ENCODE measurements at regions not wholly inside any gene's neighbourhood (a gene's known extent, or its start where the extent isn't known, plus 50 kb on each side); places are given as distances from the start of the nearest gene placed in this dataset.
"Not testable (repeated sequence)": the region's sequence is repeated elsewhere in the genome, so short reads cannot be mapped to it uniquely, and the experiment has no call there.

DNA sequence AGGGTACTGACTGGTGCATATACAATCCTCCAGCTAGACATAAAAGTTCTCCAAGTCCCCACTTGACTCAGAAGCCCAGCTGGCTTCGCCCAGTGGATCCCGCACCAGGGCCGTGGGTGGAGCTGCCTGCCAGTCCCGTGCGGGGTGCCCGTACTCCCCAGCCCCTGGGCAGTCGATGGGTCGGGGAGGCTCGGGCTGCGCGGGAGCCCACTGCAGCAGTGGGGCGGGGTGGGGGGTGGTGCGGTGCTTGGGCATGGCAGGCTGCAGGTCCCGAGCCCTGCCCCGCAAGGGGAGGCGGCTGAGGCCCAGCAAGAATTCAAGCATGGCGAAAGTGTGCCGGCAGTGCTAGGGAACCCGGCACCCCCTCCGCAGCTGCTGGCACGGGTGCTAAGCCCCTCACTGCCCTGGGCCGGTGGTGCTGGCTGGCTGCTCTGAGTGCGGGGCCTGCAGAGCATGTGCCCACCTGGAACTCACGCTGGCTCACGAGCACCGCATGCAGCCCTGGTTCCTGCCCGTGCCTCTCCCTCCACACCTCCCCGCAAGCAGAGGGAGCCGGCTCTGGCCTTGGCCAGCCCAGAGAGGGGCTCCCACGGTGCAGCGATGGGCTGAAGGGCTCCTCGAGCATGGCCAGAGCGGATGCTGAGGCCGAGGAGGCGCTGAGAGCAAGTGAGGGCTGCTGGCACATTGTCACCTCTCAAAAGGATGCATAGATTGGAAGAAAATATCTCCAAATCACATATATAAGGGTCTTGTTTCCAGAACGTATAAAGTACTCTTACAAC, 68.3 kb upstream of the PIK3R4 start:
- TF ChIP-seq GABPA (IDR thresholded peaks at IDR 0.05; ENCODE audit: low read depth) (no peak), POLR2AphosphoS5 (IDR thresholded peaks at IDR 0.05; ENCODE audit: low read depth) (no peak)
- TF ChIP-seq, protein P1, sequence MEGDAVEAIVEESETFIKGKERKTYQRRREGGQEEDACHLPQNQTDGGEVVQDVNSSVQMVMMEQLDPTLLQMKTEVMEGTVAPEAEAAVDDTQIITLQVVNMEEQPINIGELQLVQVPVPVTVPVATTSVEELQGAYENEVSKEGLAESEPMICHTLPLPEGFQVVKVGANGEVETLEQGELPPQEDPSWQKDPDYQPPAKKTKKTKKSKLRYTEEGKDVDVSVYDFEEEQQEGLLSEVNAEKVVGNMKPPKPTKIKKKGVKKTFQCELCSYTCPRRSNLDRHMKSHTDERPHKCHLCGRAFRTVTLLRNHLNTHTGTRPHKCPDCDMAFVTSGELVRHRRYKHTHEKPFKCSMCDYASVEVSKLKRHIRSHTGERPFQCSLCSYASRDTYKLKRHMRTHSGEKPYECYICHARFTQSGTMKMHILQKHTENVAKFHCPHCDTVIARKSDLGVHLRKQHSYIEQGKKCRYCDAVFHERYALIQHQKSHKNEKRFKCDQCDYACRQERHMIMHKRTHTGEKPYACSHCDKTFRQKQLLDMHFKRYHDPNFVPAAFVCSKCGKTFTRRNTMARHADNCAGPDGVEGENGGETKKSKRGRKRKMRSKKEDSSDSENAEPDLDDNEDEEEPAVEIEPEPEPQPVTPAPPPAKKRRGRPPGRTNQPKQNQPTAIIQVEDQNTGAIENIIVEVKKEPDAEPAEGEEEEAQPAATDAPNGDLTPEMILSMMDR (IDR thresholded peaks at IDR 0.05; ENCODE audit: insufficient read depth, low read length), result no peak
- H3K27ac ChIP-seq (replicated peaks), result no peak overlapping the region
- DNase-seq (ENCODE audit: low read depth in 1 of 2, low spot score in 1 of 2), result no peak

DNA sequence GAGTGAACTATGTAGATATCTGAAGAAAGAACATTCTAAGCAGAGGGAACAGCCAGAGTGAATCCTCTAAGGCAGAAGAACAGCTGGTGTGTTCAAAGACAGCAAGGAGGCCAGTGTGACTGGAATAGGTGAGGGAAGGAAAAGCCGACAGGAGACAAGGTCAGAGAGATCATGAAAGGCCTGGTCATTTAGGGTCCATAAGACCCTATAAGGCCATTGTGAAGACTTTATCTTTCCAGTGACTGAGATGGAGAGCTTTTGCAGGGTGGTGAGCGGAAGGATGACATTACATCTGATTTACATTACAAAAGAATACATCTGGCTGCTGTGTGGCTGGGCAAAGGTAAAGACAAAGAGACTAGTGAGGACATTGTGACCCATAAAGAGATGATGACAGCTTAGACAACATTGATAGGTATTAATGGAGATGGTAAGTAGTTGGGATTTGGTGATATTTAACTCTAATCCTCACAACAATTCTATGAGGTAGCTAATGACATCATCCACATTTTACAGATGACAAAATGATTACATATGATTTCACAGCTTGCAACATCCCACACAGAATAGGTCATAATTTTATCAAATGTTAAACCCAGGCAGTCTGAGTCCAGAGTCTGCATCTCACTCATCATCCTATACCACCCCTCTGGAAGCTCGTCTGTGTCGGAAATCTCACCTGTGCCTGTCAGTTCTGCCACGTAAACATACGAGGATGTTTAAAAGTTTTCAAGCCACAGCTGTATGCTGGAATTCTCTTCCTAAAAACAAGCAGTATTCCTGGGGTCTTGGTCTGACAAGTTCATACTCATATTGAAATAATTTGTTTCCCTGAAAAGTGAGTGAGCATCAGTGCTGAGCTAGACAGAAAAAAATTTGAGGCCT, 70.2 kb upstream of the PIK3R4 start:
- H3K27me3 ChIP-seq (ENCODE audit: insufficient read depth, poor library complexity, severe bottlenecking), result no peaks in the 10 kb centered on the region
- no peak overlapping the region for H3K4me3 ChIP-seq (replicated peaks; ENCODE audit: insufficient read depth, low read length)
- DNase-seq (ENCODE audit: low read depth in 1 of 2, low spot score in 1 of 2), result no peak
- no peak overlapping the region for H3K27ac ChIP-seq (replicated peaks)
- TF ChIP-seq, protein P2, sequence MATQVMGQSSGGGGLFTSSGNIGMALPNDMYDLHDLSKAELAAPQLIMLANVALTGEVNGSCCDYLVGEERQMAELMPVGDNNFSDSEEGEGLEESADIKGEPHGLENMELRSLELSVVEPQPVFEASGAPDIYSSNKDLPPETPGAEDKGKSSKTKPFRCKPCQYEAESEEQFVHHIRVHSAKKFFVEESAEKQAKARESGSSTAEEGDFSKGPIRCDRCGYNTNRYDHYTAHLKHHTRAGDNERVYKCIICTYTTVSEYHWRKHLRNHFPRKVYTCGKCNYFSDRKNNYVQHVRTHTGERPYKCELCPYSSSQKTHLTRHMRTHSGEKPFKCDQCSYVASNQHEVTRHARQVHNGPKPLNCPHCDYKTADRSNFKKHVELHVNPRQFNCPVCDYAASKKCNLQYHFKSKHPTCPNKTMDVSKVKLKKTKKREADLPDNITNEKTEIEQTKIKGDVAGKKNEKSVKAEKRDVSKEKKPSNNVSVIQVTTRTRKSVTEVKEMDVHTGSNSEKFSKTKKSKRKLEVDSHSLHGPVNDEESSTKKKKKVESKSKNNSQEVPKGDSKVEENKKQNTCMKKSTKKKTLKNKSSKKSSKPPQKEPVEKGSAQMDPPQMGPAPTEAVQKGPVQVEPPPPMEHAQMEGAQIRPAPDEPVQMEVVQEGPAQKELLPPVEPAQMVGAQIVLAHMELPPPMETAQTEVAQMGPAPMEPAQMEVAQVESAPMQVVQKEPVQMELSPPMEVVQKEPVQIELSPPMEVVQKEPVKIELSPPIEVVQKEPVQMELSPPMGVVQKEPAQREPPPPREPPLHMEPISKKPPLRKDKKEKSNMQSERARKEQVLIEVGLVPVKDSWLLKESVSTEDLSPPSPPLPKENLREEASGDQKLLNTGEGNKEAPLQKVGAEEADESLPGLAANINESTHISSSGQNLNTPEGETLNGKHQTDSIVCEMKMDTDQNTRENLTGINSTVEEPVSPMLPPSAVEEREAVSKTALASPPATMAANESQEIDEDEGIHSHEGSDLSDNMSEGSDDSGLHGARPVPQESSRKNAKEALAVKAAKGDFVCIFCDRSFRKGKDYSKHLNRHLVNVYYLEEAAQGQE (IDR thresholded peaks at IDR 0.05; ENCODE audit: insufficient replicate concordance, low read depth), result no peak
- no peak for TF ChIP-seq SPI1 (IDR thresholded peaks at IDR 0.05; ENCODE audit: borderline replicate concordance, low read depth)
- TF ChIP-seq, protein P1 (IDR thresholded peaks at IDR 0.05; ENCODE audit: insufficient read depth, low read length), result no peak
- TF ChIP-seq GABPA (IDR thresholded peaks at IDR 0.05; ENCODE audit: low read depth), result no peak
- no peak for TF ChIP-seq POLR2AphosphoS5 (IDR thresholded peaks at IDR 0.05; ENCODE audit: low read depth)

More for the DNA sequence above, 68.3 kb upstream of the PIK3R4 start:
- H3K27me3 ChIP-seq (ENCODE audit: insufficient read depth, poor library complexity, severe bottlenecking), result no peaks in the 10 kb centered on the region
- H3K4me3 ChIP-seq (replicated peaks; ENCODE audit: insufficient read depth, low read length), result no peak overlapping the region

DNA sequence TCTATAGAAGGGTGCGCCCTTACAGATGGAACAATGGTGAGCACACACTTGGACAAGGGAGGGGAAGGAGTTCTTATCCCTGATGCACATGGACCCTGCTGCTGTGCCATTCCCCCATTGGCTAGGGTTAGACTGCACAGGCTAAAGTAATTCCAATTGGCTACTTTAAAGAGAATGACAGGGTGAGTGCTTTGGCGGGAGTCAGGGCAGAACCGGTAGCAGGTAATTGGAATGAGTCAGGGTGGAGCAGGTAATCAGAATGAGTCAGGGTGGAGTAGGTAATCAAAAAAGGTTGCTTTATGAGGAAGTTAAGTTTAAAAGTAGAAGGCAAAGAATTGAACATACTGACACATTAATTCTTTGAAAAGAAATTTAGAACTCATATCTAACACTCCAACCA, 71.4 kb upstream of the PIK3R4 start:
- not testable (repeated sequence) for H3K27ac ChIP-seq (replicated peaks); H3K27me3 ChIP-seq (ENCODE audit: insufficient read depth, poor library complexity, severe bottlenecking); DNase-seq (ENCODE audit: low read depth in 1 of 2, low spot score in 1 of 2); H3K4me3 ChIP-seq (replicated peaks; ENCODE audit: insufficient read depth, low read length)

DNA sequence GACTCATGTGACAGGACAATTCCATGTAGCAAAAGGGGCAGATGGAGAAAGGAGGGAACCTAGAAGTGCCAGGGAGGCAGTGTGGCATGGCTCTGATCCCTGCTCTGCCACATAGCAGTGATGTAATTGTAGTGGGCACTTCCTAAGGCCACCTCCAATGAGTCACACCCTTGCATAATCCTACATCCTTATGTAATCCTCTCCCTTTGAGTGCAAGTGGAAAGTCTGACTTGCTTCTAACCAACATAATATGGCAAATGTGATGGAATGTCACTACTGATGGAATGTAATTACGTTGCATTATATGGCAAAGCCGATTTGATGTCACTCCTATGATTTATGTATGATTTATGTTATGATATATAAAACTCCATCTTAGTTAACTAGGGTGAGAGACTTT, 72.9 kb upstream of the ATP2C1 start:
- Histone ChIP-seq H3K27me3 (ENCODE audit: insufficient read depth, poor library complexity, severe bottlenecking) (no peaks in the 10 kb centered on the region), H3K4me3 (replicated peaks; ENCODE audit: insufficient read depth, low read length) (no peak overlapping the region), H3K27ac (replicated peaks) (no peak overlapping the region)
- TF ChIP-seq, protein P2 (IDR thresholded peaks at IDR 0.05; ENCODE audit: insufficient replicate concordance, low read depth), result no peak
- TF ChIP-seq POLR2AphosphoS5 (IDR thresholded peaks at IDR 0.05; ENCODE audit: low read depth) (peak; percentile 70), SPI1 (IDR thresholded peaks at IDR 0.05; ENCODE audit: borderline replicate concordance, low read depth) (no peak; the same call in 1 of the 2 replicates)
- peak; percentile 81 to 98 for DNase-seq (ENCODE audit: low read depth in 1 of 2, low spot score in 1 of 2)

Data from HL-60 (cell line).